GM18868 (cell line): ENCODE measurements at regions not wholly inside any gene's neighbourhood (a gene's known extent, or its start where the extent isn't known, plus 50 kb on each side); places are given as distances from the start of the nearest gene placed in this dataset.

Experiments
- ATAC-seq: cut with Tn5 transposase; IDR thresholded peaks from one replicate; pipeline ENCODE4 v1.9.1; 2021; ENCODE audit warnings: mild to moderate bottlenecking, moderate library complexity; ENCODE audit not compliant: unreplicated experiment

GRCh38 chr3:43210049-43211027 is 76.0 kb upstream of the SNRK start:
- no peak for ATAC-seq

- no peak for ATAC-seq
Observed at GRCh38 chr3:43207628-43208085, 78.7 kb upstream of the SNRK start.

DNA sequence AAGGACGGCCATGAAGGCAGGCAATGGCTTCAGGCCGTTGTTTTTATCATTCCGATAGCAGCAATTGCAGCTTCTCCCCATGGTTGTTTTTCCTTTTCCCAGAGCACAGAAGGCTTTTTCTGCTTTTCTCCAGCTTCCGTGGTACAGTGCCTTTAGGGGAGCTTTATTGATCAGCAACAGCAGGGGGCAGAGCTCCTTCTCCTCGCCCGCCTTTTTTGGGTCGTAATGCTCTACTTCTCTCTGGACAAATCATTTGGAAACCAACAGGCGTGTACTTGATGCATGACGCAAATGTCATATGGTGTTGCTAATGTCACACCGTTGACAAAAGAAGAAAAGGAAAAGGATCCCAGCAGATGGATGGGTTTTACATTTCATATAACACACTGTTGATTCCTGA is 79.7 kb upstream of the SNRK start:
- no peak for ATAC-seq

- ATAC-seq = no peak
Observed at GRCh38 chr3:43206105-43206504, 80.2 kb upstream of the SNRK start.

DNA sequence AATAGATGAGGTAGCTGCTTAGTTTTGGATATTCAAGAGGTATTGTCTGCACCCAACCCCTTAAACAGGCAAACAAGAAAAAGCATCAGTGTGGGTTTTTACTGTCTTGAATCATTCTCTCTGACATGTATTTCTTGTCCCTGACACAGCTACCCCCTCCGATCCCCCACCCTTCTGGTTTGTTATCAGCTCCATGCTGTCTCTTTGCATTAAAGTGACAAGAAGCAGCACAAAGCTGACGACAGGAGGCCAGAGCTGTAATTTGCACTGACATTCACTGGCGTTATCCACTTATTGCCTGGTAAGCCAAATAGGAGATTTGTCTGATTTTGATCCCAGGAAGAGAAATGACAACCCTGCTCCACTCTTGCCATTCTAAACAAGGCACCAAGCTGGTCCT is 83.3 kb upstream of the SNRK start:
- ATAC-seq = no peak

- ATAC-seq = no peak
Observed at GRCh38 chr3:43201581-43201980, 84.8 kb upstream of the SNRK start.

DNA sequence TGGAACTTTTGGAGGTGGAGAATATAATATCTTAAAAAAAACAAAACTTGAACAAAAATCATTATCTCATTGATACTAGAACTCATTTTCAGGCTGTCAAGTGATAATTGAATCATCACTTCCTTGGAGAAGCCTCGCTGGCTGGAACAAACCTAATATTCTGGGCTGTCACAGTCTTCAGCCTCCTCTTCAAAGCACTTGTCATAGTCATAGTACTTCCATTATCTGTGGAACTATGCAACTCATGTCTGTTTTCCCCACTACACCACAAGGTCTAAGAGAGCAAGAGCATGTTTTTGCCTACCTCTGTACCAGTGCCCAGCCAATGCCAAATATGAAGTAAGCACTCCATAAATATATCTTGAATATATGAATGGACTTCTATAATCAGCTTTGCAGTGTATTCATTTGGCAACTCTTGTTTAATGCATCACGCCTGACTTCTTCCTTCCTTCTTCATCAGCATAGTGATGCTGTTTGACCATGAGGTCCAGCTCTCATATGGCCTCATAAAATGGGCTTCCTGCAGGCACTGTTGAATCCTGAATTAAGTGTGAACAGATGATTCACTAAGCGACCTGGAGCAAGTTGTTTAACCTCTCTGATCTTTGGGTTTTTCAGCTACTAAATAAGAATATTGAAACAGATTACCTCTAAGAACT is 86.6 kb upstream of the SNRK start:
- ATAC-seq = no peak

DNA sequence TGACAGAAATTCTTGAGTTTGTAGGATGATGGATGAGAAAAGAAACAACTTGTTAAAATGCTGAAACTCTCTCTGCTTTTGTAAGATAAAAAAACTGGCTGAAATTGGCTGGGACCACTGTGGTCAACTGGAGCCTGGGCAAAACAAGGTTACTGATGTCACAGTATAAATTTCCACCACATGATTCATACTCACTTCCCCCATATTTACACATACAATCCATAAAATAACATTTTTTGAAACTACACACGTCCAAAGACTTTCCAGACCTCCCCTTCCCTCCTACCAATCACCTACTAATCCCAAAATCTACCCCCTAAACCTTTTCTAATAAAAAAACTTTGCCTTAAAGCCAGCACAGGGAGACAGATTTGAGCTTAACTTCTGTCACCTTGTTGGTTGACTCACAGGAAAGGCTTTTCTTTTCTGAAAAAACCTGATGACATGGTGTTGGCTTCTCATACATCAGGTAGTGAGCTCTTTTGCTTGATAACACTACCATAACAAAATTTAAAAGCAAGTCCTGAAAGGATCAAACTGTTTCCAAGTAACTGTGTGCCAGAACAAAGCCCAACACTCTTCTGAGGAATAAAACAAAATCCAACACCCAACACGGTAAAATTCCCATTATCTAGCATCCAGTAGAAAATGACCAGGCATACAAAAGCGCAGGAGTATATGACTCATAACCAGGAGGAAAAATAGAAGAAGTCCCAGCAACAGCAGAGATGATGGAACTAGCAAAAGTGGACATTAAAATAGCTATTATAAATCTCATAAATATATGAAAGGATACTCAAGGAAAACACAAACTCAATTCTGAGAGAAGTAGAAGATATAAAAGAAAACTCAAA is 87.3 kb upstream of the SNRK start:
- ATAC-seq = no peak

GRCh38 chr3:43198301-43198700 is 88.0 kb upstream of the SNRK start:
- no peak for ATAC-seq

GRCh38 chr3:43197181-43197580 is 89.2 kb upstream of the SNRK start:
- ATAC-seq = no peak

DNA sequence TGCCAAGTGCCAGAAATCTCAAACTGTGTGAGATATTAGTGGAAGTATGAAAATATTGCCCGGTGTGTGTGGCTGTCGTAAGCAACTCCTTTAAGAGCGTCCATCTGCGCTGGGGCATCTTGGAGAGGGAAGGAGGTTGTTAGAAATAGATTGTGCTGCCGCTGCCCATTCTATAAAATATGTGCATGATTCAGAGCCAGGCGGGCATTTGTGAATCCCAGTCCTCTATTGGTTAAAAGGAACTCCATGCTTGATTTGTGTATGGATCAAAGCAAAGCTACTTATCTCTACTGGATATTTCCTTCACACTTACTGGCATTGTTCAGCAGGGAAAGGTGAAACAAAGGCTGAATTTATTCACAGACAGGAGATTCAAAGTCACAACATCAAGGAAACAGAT is 89.6 kb upstream of the SNRK start:
- no peak for ATAC-seq

GRCh38 chr3:43195115-43195498 is 89.2 kb upstream of the POMGNT2 start:
- ATAC-seq = no peak

GRCh38 chr3:43194490-43195114 is 88.7 kb upstream of the POMGNT2 start:
- no peak for ATAC-seq

DNA sequence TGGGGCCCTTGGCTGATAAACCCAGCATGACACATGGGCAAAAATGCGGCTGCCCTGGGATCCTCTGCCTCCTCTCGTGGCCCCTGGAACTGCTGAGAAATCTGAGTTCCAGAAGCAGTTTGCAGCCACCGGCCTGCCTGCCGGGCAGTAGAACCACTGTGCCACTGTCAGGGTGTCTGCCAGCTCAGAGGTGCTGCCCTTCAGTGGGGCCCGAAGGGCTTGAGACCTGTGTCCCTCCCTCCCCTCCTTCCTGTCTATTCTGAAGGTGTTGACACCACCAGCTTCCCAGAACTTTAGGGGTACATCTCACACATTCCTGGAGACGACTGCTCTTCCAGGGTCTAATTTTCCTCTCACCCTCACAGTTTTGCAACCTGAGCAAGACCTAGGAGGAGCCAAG is 88.2 kb upstream of the POMGNT2 start:
- no peak for ATAC-seq

DNA sequence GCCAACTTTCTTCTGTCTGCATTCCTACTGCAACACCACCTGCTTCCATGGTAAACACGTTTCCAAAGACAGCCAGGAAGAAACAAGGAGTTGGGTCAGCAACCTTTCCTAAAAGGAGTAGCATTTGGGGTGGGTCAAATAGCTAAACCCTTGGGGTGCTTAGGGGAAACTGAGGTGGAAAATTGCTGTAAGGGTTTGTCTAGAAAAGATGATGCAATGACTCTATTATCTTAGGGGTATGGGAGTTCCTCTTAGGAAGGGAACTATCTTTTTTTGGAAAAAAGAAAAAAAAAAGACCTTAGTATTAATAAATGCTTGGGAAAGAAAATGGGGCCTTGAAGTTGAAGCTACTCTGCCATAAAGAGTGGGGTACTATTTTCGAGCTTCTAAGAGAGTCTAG is 86.1 kb upstream of the POMGNT2 start:
- no peak for ATAC-seq

DNA sequence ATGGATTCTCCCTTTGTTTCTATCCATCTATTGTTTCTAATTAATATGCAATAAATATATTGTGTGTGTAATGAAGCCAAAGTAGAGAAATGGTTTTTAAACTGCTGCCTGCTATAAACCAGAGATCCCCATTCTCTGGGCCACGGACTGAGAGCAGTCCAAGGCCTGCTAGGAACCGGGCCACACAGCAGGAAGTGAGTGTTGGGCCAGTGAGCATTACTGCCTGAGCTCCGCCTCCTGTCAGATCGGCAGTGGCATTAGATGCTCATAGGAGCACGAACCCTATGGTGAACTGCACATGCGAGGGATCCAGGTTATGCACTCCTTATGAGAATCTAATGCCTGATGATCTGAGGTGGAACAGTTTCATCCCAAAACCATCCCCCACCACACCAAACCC is 85.2 kb upstream of the POMGNT2 start:
- no peak for ATAC-seq

- no peak for ATAC-seq
Observed at GRCh38 chr3:43190670-43191069, 84.8 kb upstream of the POMGNT2 start.

GRCh38 chr3:43187836-43188479 is 82.1 kb upstream of the POMGNT2 start:
- no peak for ATAC-seq

DNA sequence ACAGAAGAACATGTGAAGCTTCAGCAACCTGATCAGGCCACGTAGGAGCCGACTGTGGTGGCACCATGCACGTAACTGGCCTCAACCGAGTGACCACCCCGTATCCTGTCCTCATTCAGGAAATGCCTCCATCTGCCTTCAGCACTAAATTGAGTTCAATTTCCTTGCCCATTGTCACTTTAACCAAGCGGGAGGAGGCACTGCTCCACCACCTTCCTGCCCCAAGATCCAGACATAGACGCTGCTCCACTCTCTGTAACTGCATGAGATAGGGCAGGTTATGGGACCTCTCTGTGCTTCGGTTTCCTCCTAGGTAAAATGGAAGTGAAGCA is 80.1 kb upstream of the POMGNT2 start:
- no peak for ATAC-seq

DNA sequence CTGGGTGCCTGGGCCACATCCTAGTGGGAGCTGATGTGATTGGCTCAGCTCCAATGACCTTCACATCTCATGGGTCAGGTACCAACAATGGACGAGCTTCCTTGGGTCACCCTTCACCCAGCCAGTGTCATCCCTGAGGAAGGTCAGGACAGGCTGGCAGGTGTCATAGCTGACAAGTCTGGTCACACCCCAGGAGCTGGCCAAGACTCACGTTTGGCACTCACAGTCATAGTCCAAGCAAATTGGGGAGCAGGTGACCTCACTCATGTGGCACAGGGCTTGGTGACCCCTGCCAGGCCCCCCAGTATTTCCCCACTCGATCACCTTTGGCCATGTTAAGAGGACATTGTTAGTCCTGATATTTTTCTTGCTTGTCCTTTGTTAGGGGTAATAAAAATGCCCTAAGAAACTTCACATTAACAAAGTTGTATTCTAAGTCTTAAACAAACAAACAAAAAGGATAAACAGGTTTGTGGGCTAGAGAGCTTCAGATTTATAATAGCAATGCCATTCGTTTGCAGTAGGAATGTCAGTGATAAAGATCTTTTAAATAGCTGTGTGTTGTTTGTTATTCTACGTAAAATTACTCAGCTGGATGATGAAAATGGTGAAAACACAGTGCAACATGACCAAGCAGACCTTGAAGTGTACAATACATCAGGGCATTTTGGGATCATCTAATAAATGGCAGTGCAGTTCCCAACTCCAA is 79.5 kb upstream of the POMGNT2 start:
- no peak for ATAC-seq
